Esophagus squamous epithelium (tissue), 4 donors: ENCODE measurements at regions not wholly inside any gene's neighbourhood (a gene's known extent, or its start where the extent isn't known, plus 50 kb on each side); places are given as distances from the start of the nearest gene placed in this dataset.
"Not testable (repeated sequence)": the region's sequence is repeated elsewhere in the genome, so short reads cannot be mapped to it uniquely, and the experiment has no call there.

ENCODE experiments used
- CTCF ChIP-seq, 6 experiments: fragments of 450-650 bp in 4 of 6; fragments of 200-600 bp in 2 of 6; sonication (generic) in 2 of 6; IDR thresholded peaks; one replicate each; pipeline ENCODE4 v1.5.1; 2016 to 2019; ENCODE audit warnings: antibody characterized with exemption in 6 of 6, mild to moderate bottlenecking in 4 of 6, moderate library complexity in 4 of 6
- POLR2A ChIP-seq, 4 donors: fragments of 450-650 bp; IDR thresholded peaks; one replicate each; pipeline ENCODE4 v1.6.1; 2017; ENCODE audit warnings: antibody characterized with exemption in 4 of 4, mild to moderate bottlenecking in 4 of 4, moderate library complexity in 3 of 4

- not testable (repeated sequence) for TF ChIP-seq POLR2A, CTCF (IDR thresholded peaks at IDR 0.05)
These were observed 76.7 kb upstream of the CADPS start for GRCh38 chr3:62951880-62952279.
